ENCODE measurements at regions not wholly inside any gene's neighbourhood (a gene's known extent, or its start where the extent isn't known, plus 50 kb on each side); places are given as distances from the start of the nearest gene placed in this dataset.
A peak's percentile ranks its signal among the peaks of the same experiment; 100 is the strongest.

GRCh38 chr2:188089901-188090300, 201.8 kb upstream of the GULP1 start:
- Histone ChIP-seq H3K36me3 (ENCODE audit: control insufficient read depth, insufficient read depth, low read length) (no peaks in the 10 kb centered on the region), H3K4me2 (ENCODE audit: low read length) (no peak overlapping the region), H2AK5ac (ENCODE audit: low read length) (no peak overlapping the region), H3K79me1 (ENCODE audit: low read length) (no peaks in the 10 kb centered on the region), H3K27me3 (ENCODE audit: insufficient read depth, low read length, poor library complexity) (no peaks in the 10 kb centered on the region), H3K23ac (ENCODE audit: low read length) (no peak overlapping the region), H3K4me3 (ENCODE audit: low read length) (no peak overlapping the region), H3K79me2 (ENCODE audit: control insufficient read depth, insufficient read depth, low read length) (no peaks in the 10 kb centered on the region), H2BK5ac (ENCODE audit: low read length) (no peak overlapping the region), H3K18ac (ENCODE audit: low read length) (no peak overlapping the region), H3K56ac (ENCODE audit: low read length) (no peak overlapping the region), H4K5ac (ENCODE audit: low read length) (no peak overlapping the region), H3K9ac (ENCODE audit: low read length) (no peak overlapping the region), H2BK120ac (ENCODE audit: low read depth, low read length) (no peak overlapping the region), H2BK15ac (replicated peaks; ENCODE audit: low read depth) (no peak overlapping the region), H3K4ac (ENCODE audit: low read depth, low read length) (no peak overlapping the region), H3K27ac (ENCODE audit: low read depth, low read length) (no peak overlapping the region), H3K4me1 (ENCODE audit: control insufficient read depth, low read depth, low read length) (no peaks in the 10 kb centered on the region), H4K8ac (ENCODE audit: low read depth, low read length) (no peak overlapping the region)
- WGBS (ENCODE audit: extremely low coverage, insufficient coverage, low lambda C conversion rate), result no CpG with 5 or more reads among the region's 2 CpGs
- peak; percentile 22 for DNase-seq

- H2BK15ac ChIP-seq (replicated peaks; ENCODE audit: low read depth), result no peak overlapping the region
Observed at GRCh38 chr2:188091220-188091619, 200.5 kb upstream of the GULP1 start.

DNA sequence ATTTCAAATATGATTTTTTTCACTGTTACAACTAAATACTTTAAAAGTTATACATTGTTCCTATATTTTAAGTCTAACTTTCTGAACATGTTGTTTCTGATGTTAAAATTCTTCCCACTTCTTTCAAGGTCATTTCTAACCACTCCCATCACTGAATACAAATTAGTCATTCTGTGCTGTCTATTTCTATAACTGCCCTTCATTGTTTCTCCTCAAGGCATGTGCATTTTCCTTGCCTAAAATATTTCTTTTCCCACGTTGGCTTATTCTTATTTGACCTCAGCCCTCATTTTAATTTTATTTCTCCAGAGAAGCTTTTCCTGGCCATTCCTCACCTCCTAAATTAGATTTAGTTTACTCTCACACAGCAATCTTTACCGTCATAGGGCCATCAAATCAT, 198.9 kb upstream of the GULP1 start:
- Histone ChIP-seq H2AK5ac (ENCODE audit: low read length) (no peak overlapping the region), H2BK5ac (ENCODE audit: low read length) (no peak overlapping the region), H3K4me3 (ENCODE audit: low read length) (no peak overlapping the region), H3K18ac (ENCODE audit: low read length) (no peak overlapping the region), H3K56ac (ENCODE audit: low read length) (no peak overlapping the region), H3K23ac (ENCODE audit: low read length) (no peak overlapping the region), H3K4me1 (ENCODE audit: control insufficient read depth, low read depth, low read length) (no peaks in the 10 kb centered on the region), H3K79me1 (ENCODE audit: low read length) (no peaks in the 10 kb centered on the region), H3K79me2 (ENCODE audit: control insufficient read depth, insufficient read depth, low read length) (no peaks in the 10 kb centered on the region), H3K36me3 (ENCODE audit: control insufficient read depth, insufficient read depth, low read length) (no peaks in the 10 kb centered on the region), H2BK120ac (ENCODE audit: low read depth, low read length) (no peak overlapping the region), H4K8ac (ENCODE audit: low read depth, low read length) (no peak overlapping the region), H2BK15ac (replicated peaks; ENCODE audit: low read depth) (peak overlapping the region; percentile 92), H4K5ac (ENCODE audit: low read length) (no peak overlapping the region), H3K9ac (ENCODE audit: low read length) (no peak overlapping the region), H3K4ac (ENCODE audit: low read depth, low read length) (no peak overlapping the region), H3K4me2 (ENCODE audit: low read length) (no peak overlapping the region), H3K27me3 (ENCODE audit: insufficient read depth, low read length, poor library complexity) (no peaks in the 10 kb centered on the region), H3K27ac (ENCODE audit: low read depth, low read length) (no peak overlapping the region)
- DNase-seq, result no peak
- WGBS (ENCODE audit: extremely low coverage, insufficient coverage, low lambda C conversion rate), result no CpG with 5 or more reads among the region's 2 CpGs

More at GRCh38 chr2:188091220-188091619, 200.5 kb upstream of the GULP1 start:
- Histone ChIP-seq H3K27ac (ENCODE audit: low read depth, low read length) (no peak overlapping the region), H3K79me2 (ENCODE audit: control insufficient read depth, insufficient read depth, low read length) (no peaks in the 10 kb centered on the region), H3K56ac (ENCODE audit: low read length) (no peak overlapping the region), H3K27me3 (ENCODE audit: insufficient read depth, low read length, poor library complexity) (no peaks in the 10 kb centered on the region), H3K18ac (ENCODE audit: low read length) (no peak overlapping the region), H3K4me1 (ENCODE audit: control insufficient read depth, low read depth, low read length) (no peaks in the 10 kb centered on the region), H3K23ac (ENCODE audit: low read length) (no peak overlapping the region), H2BK120ac (ENCODE audit: low read depth, low read length) (no peak overlapping the region), H3K79me1 (ENCODE audit: low read length) (no peaks in the 10 kb centered on the region), H3K36me3 (ENCODE audit: control insufficient read depth, insufficient read depth, low read length) (no peaks in the 10 kb centered on the region), H4K8ac (ENCODE audit: low read depth, low read length) (no peak overlapping the region), H2AK5ac (ENCODE audit: low read length) (no peak overlapping the region), H4K5ac (ENCODE audit: low read length) (no peak overlapping the region), H3K9ac (ENCODE audit: low read length) (no peak overlapping the region), H3K4me2 (ENCODE audit: low read length) (no peak overlapping the region), H3K4ac (ENCODE audit: low read depth, low read length) (no peak overlapping the region), H2BK5ac (ENCODE audit: low read length) (no peak overlapping the region), H3K4me3 (ENCODE audit: low read length) (no peak overlapping the region)
- DNase-seq, result peak; percentile 59

GRCh38 chr2:188096910-188097309, 194.8 kb upstream of the GULP1 start:
- H3K27me3 ChIP-seq (ENCODE audit: insufficient read depth, low read length, poor library complexity), result no peaks in the 10 kb centered on the region
- no peaks in the 10 kb centered on the region for H3K79me2 ChIP-seq (ENCODE audit: control insufficient read depth, insufficient read depth, low read length)
- H2BK120ac ChIP-seq (ENCODE audit: low read depth, low read length), result no peak overlapping the region
- no peak for DNase-seq
- H3K4ac ChIP-seq (ENCODE audit: low read depth, low read length), result no peak overlapping the region
- no peaks in the 10 kb centered on the region for H3K79me1 ChIP-seq (ENCODE audit: low read length)
- H4K8ac ChIP-seq (ENCODE audit: low read depth, low read length), result no peak overlapping the region
- H3K56ac ChIP-seq (ENCODE audit: low read length), result no peak overlapping the region
- H2BK15ac ChIP-seq (replicated peaks; ENCODE audit: low read depth), result no peak overlapping the region
- H3K9ac ChIP-seq (ENCODE audit: low read length), result no peak overlapping the region
- no peak overlapping the region for H2AK5ac ChIP-seq (ENCODE audit: low read length)
- no peak overlapping the region for H3K27ac ChIP-seq (ENCODE audit: low read depth, low read length)
- H3K4me1 ChIP-seq (ENCODE audit: control insufficient read depth, low read depth, low read length), result no peaks in the 10 kb centered on the region
- no CpG with 5 or more reads among the region's 3 CpGs for WGBS (ENCODE audit: extremely low coverage, insufficient coverage, low lambda C conversion rate)
- no peak overlapping the region for H3K23ac ChIP-seq (ENCODE audit: low read length)
- no peak overlapping the region for H3K18ac ChIP-seq (ENCODE audit: low read length)
- no peak overlapping the region for H3K4me2 ChIP-seq (ENCODE audit: low read length)
- H4K5ac ChIP-seq (ENCODE audit: low read length), result no peak overlapping the region
- H3K4me3 ChIP-seq (ENCODE audit: low read length), result no peak overlapping the region
- no peak overlapping the region for H2BK5ac ChIP-seq (ENCODE audit: low read length)
- no peaks in the 10 kb centered on the region for H3K36me3 ChIP-seq (ENCODE audit: control insufficient read depth, insufficient read depth, low read length)

DNA sequence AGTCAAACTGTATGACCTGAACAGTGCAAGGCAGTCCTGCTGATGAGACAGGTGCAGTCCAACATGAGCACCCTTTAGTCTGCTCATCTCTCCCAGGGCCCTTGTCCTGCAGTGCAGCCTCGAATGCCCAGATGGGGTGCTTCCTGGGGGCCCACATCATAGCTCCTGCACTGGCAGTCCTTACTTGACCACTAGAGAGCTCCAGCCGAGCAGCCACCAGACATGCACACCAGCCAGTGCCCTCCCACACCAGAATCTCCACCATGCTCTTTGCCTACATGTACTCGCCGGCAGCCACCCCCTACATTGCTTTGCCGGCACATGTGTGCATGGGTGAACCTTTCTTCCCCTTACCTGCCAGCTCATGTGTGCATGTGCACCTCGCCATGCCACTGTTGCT, 188.8 kb upstream of the GULP1 start:
- Histone ChIP-seq H3K36me3 (ENCODE audit: control insufficient read depth, insufficient read depth, low read length) (no peaks in the 10 kb centered on the region), H3K4me1 (ENCODE audit: control insufficient read depth, low read depth, low read length) (no peaks in the 10 kb centered on the region), H3K79me1 (ENCODE audit: low read length) (no peaks in the 10 kb centered on the region), H3K9ac (ENCODE audit: low read length) (no peak overlapping the region), H3K18ac (ENCODE audit: low read length) (no peak overlapping the region), H4K5ac (ENCODE audit: low read length) (no peak overlapping the region), H3K4me2 (ENCODE audit: low read length) (no peak overlapping the region), H4K8ac (ENCODE audit: low read depth, low read length) (no peak overlapping the region), H3K27me3 (ENCODE audit: insufficient read depth, low read length, poor library complexity) (no peaks in the 10 kb centered on the region), H2BK120ac (ENCODE audit: low read depth, low read length) (no peak overlapping the region), H3K4ac (ENCODE audit: low read depth, low read length) (no peak overlapping the region), H3K79me2 (ENCODE audit: control insufficient read depth, insufficient read depth, low read length) (no peaks in the 10 kb centered on the region), H2AK5ac (ENCODE audit: low read length) (no peak overlapping the region), H3K56ac (ENCODE audit: low read length) (no peak overlapping the region), H3K23ac (ENCODE audit: low read length) (no peak overlapping the region), H2BK15ac (replicated peaks; ENCODE audit: low read depth) (no peak overlapping the region), H2BK5ac (ENCODE audit: low read length) (no peak overlapping the region), H3K27ac (ENCODE audit: low read depth, low read length) (no peak overlapping the region), H3K4me3 (ENCODE audit: low read length) (no peak overlapping the region)
- no CpG with 5 or more reads among the region's 6 CpGs for WGBS (ENCODE audit: extremely low coverage, insufficient coverage, low lambda C conversion rate)
- DNase-seq, result no peak

- Histone ChIP-seq H2BK15ac (replicated peaks; ENCODE audit: low read depth) (no peak overlapping the region), H4K8ac (ENCODE audit: low read depth, low read length) (no peak overlapping the region), H3K27ac (ENCODE audit: low read depth, low read length) (no peak overlapping the region), H3K4ac (ENCODE audit: low read depth, low read length) (no peak overlapping the region), H3K27me3 (ENCODE audit: insufficient read depth, low read length, poor library complexity) (no peaks in the 10 kb centered on the region), H3K56ac (ENCODE audit: low read length) (no peak overlapping the region), H4K5ac (ENCODE audit: low read length) (no peak overlapping the region), H3K4me3 (ENCODE audit: low read length) (no peak overlapping the region), H3K4me2 (ENCODE audit: low read length) (no peak overlapping the region), H2BK120ac (ENCODE audit: low read depth, low read length) (no peak overlapping the region), H2AK5ac (ENCODE audit: low read length) (no peak overlapping the region), H2BK5ac (ENCODE audit: low read length) (no peak overlapping the region), H3K36me3 (ENCODE audit: control insufficient read depth, insufficient read depth, low read length) (no peaks in the 10 kb centered on the region), H3K9ac (ENCODE audit: low read length) (no peak overlapping the region), H3K23ac (ENCODE audit: low read length) (no peak overlapping the region), H3K79me2 (ENCODE audit: control insufficient read depth, insufficient read depth, low read length) (no peaks in the 10 kb centered on the region), H3K79me1 (ENCODE audit: low read length) (no peaks in the 10 kb centered on the region), H3K18ac (ENCODE audit: low read length) (peak overlapping the region; percentile 23), H3K4me1 (ENCODE audit: control insufficient read depth, low read depth, low read length) (no peaks in the 10 kb centered on the region)
- WGBS (ENCODE audit: extremely low coverage, insufficient coverage, low lambda C conversion rate), result no CpG with 5 or more reads among the region's 1 CpG
- DNase-seq, result peak; percentile 67
Observed at GRCh38 chr2:188114014-188114413, 177.7 kb upstream of the GULP1 start.
